ENCODE measurements at regions not wholly inside any gene's neighbourhood (a gene's known extent, or its start where the extent isn't known, plus 50 kb on each side); places are given as distances from the start of the nearest gene placed in this dataset.
A peak's percentile ranks its signal among the peaks of the same experiment; 100 is the strongest.

GRCh38 chr22:12697441-12697840, 2830.6 kb upstream of the OR11H1 start:
- Histone ChIP-seq H4K8ac (ENCODE audit: low read depth, low read length) (no peak overlapping the region), H2BK12ac (ENCODE audit: low read length) (no peak overlapping the region), H3K14ac (ENCODE audit: low read length) (no peak overlapping the region), H2BK120ac (ENCODE audit: insufficient read depth, low read length, poor library complexity) (no peak overlapping the region), H4K91ac (ENCODE audit: low read depth, low read length) (no peak overlapping the region), H2AK5ac (ENCODE audit: low read length) (no peak overlapping the region), H3K27me3 (ENCODE audit: insufficient read depth, low read length) (no peaks in the 10 kb centered on the region), H3K4ac (ENCODE audit: low read depth, low read length) (no peak overlapping the region), H4K12ac (ENCODE audit: low read depth, low read length) (no peak overlapping the region), H2AFZ (ENCODE audit: insufficient read depth, low read length, poor library complexity) (no peak overlapping the region), H3K23ac (ENCODE audit: low read length) (no peak overlapping the region), H3K79me2 (ENCODE audit: control insufficient read depth, insufficient read depth, low read length, poor library complexity) (no peaks in the 10 kb centered on the region), H3K27ac (ENCODE audit: low read depth, low read length) (no peak overlapping the region), H3K4me2 (ENCODE audit: low read length) (no peak overlapping the region), H2BK5ac (ENCODE audit: low read depth, low read length, poor library complexity) (no peak overlapping the region), H3K4me1 (ENCODE audit: control insufficient read depth in 1 of 2, insufficient read depth in 2 of 2, low read length in 2 of 2) (no peaks in the 10 kb centered on the region), H3K9ac (ENCODE audit: low read length) (peak overlapping the region; percentile 38), H3K4me3 (ENCODE audit: low read depth, low read length) (no peak overlapping the region), H3K9me3 (ENCODE audit: insufficient read depth, low read depth, low read length) (peaks cover 9% of the 10 kb centered on the region), H3K36me3 (ENCODE audit: control insufficient read depth in 1 of 2, insufficient read depth in 2 of 2, low read length in 2 of 2) (no peaks in the 10 kb centered on the region), H3K18ac (ENCODE audit: low read length) (no peak overlapping the region), H3K79me1 (ENCODE audit: low read length) (no peaks in the 10 kb centered on the region)
- DNase-seq = no peak
- WGBS (ENCODE audit: extremely low coverage, insufficient coverage, insufficient read length) = no CpG with 5 or more reads among the region's 3 CpGs

All from trophoblast cell (in vitro differentiated cells and primary cell).